ENCODE measurements at regions not wholly inside any gene's neighbourhood (a gene's known extent, or its start where the extent isn't known, plus 50 kb on each side); places are given as distances from the start of the nearest gene placed in this dataset.

GRCh38 chr7:11895337-11895736 is 63.3 kb upstream of the THSD7A start:
- no peak overlapping the region for H3K18ac ChIP-seq (ENCODE audit: low read depth, low read length)
- WGBS, 2 experiments (ENCODE audit: extremely low coverage in 2 of 2, insufficient read length in 1 of 2) = no CpG with 5 or more reads among the region's 1 CpG
- no peak overlapping the region for H3K23ac ChIP-seq (ENCODE audit: low read depth, low read length)
- H4K20me1 ChIP-seq (ENCODE audit: insufficient read depth, low read length) = no peaks in the 10 kb centered on the region
- dilution Hi-C loops (cut with HindIII; ENCODE audit: low sequenced_read_pairs, unreplicated experiment) = no loop called here
- no peak for ATAC-seq (ENCODE audit: low read depth)
- no peak overlapping the region for H3K4me3 ChIP-seq (ENCODE audit: insufficient read depth, low read depth, low read length)
- BruUV-seq (replicated peaks) = no TSS peak
- intact Hi-C loops (cut with micrococcal nuclease) = no loop called here
- H3K9ac ChIP-seq (ENCODE audit: low read depth, low read length) = no peak overlapping the region
- no peak for DNase-seq
- H3K4ac ChIP-seq (ENCODE audit: low read depth, low read length) = no peak overlapping the region
- H3K4me1 ChIP-seq (ENCODE audit: control insufficient read depth, insufficient read depth, low read length) = no peaks in the 10 kb centered on the region
- no peak overlapping the region for H3K14ac ChIP-seq (replicated peaks; ENCODE audit: low read depth, low read length)
- H2AFZ ChIP-seq (replicated peaks; ENCODE audit: low read length, poor library complexity) = no peak overlapping the region
- H3K9me1 ChIP-seq (ENCODE audit: insufficient read depth, low read length) = no peaks in the 10 kb centered on the region
- in situ Hi-C loops (cut with MboI; ENCODE audit: low sequenced_read_pairs) = no loop called here
- H2BK20ac ChIP-seq (ENCODE audit: low read depth, low read length) = no peak overlapping the region
- no peaks in the 10 kb centered on the region for H3K27me3 ChIP-seq (ENCODE audit: control insufficient read depth, insufficient read depth, low read length)
- no peak overlapping the region for H3K27ac ChIP-seq (ENCODE audit: insufficient read depth, low read length)
- H2AK9ac ChIP-seq (replicated peaks; ENCODE audit: low read depth, low read length, poor library complexity) = no peak overlapping the region
- no peak overlapping the region for H3K56ac ChIP-seq (ENCODE audit: extremely low read depth, insufficient read depth, low read length)
- H2BK15ac ChIP-seq (ENCODE audit: low read depth, low read length) = no peak overlapping the region
- no peak overlapping the region for H4K8ac ChIP-seq (ENCODE audit: low read depth in 2 of 2, low read length in 2 of 2)
- no peak overlapping the region for H4K91ac ChIP-seq (ENCODE audit: insufficient read depth, low read depth, low read length)
- no peaks in the 10 kb centered on the region for H3K36me3 ChIP-seq (ENCODE audit: control insufficient read depth, insufficient read depth, low read length)
- no peak overlapping the region for H2AK5ac ChIP-seq (ENCODE audit: low read depth, low read length)
- ChIA-PET CTCF (no interaction called here), POLR2A (ENCODE audit: unreplicated experiment) (no interaction called here)
- no peak overlapping the region for H2BK120ac ChIP-seq (ENCODE audit: low read depth, low read length)
- H4K5ac ChIP-seq (ENCODE audit: low read depth, low read length) = no peak overlapping the region
- TF ChIP-seq MAFK (IDR thresholded peaks at IDR 0.05; ENCODE audit: low read depth, low read length) (no peak), MAZ (IDR thresholded peaks at IDR 0.05; ENCODE audit: borderline replicate concordance, low read depth, low read length) (no peak), RCOR1 (IDR thresholded peaks at IDR 0.05; ENCODE audit: insufficient replicate concordance, low read length) (no peak), NFE2L2 (IDR thresholded peaks at IDR 0.05; ENCODE audit: low read depth, low read length) (no peak), CEBPB (IDR thresholded peaks at IDR 0.05; ENCODE audit: low read depth, low read length) (no peak), ELK1 (IDR thresholded peaks at IDR 0.05; ENCODE audit: borderline replicate concordance, low read depth, low read length) (no peak), CTCF (conservative IDR thresholded peaks at IDR 0.05; ENCODE audit: low read depth, low read length) (no peak), RAD21 (IDR thresholded peaks at IDR 0.05; ENCODE audit: low read length) (no peak), SMC3 (IDR thresholded peaks at IDR 0.05; ENCODE audit: low read depth, low read length) (no peak), POLR2A (IDR thresholded peaks at IDR 0.05; ENCODE audit: low read depth, low read length) (no peak), MXI1 (IDR thresholded peaks at IDR 0.05; ENCODE audit: borderline replicate concordance, low read depth, low read length) (no peak), RFX5 (IDR thresholded peaks at IDR 0.05; ENCODE audit: low read depth, low read length) (no peak), USF2 (IDR thresholded peaks at IDR 0.05; ENCODE audit: low read depth, low read length) (no peak), BHLHE40 (IDR thresholded peaks at IDR 0.05; ENCODE audit: low read depth, low read length) (no peak), FOS (IDR thresholded peaks at IDR 0.05; ENCODE audit: low read depth, low read length) (no peak), CHD1 (IDR thresholded peaks at IDR 0.05; ENCODE audit: low read depth, low read length) (no peak)
- H2BK5ac ChIP-seq (ENCODE audit: low read depth, low read length, poor library complexity, severe bottlenecking) = no peak overlapping the region
- H3K9me3 ChIP-seq (ENCODE audit: control insufficient read depth, insufficient read depth, low read length) = no peaks in the 10 kb centered on the region; the same call in 1 of the 2 replicates
- H3K79me1 ChIP-seq (ENCODE audit: low read depth in 1 of 2, low read length in 2 of 2) = no peaks in the 10 kb centered on the region
- H3K4me2 ChIP-seq (ENCODE audit: low read depth, low read length) = no peak overlapping the region
